Neuronal stem cell (in vitro differentiated cells): ENCODE measurements at regions not wholly inside any gene's neighbourhood (a gene's known extent, or its start where the extent isn't known, plus 50 kb on each side); places are given as distances from the start of the nearest gene placed in this dataset.

Experiments used
- DNase-seq: peaks from one replicate; pipeline ENCODE4 v3.0.0-alpha.2; 2013; ENCODE audit warnings: low spot score
- H2AFZ ChIP-seq: one replicate; pipeline ENCODE4 v1.6.1; 2013; ENCODE audit warnings: mild to moderate bottlenecking, low read length, inconsistent platforms
- H2AK5ac ChIP-seq: 2 replicates; pipeline ENCODE4 v1.6.1; 2013; ENCODE audit warnings: low read depth, mild to moderate bottlenecking, inconsistent platforms, low read length, moderate library complexity, mixed read lengths
- H2BK120ac ChIP-seq: 2 replicates; pipeline ENCODE4 v1.6.1; 2013; ENCODE audit warnings: low read depth, mild to moderate bottlenecking, inconsistent platforms, low read length, moderate library complexity, mixed read lengths
- H2BK12ac ChIP-seq: one replicate; pipeline ENCODE4 v1.6.1; 2013; ENCODE audit warnings: low read length, inconsistent platforms
- H2BK15ac ChIP-seq: 2 replicates; pipeline ENCODE4 v1.6.1; 2013; ENCODE audit warnings: mild to moderate bottlenecking, low read length, inconsistent platforms, mixed read lengths
- H2BK5ac ChIP-seq: one replicate; pipeline ENCODE4 v1.6.1; 2013; ENCODE audit warnings: inconsistent platforms, mild to moderate bottlenecking, low read length, moderate library complexity
- H3K14ac ChIP-seq: one replicate; pipeline ENCODE4 v1.6.1; 2013; ENCODE audit warnings: low read length, inconsistent platforms
- H3K18ac ChIP-seq: 2 replicates; pipeline ENCODE4 v1.6.1; 2013; ENCODE audit warnings: low read length, inconsistent platforms
- H3K23ac ChIP-seq: 2 replicates; pipeline ENCODE4 v1.6.1; 2013; ENCODE audit warnings: low read depth, mild to moderate bottlenecking, mixed read lengths, low read length, inconsistent platforms; ENCODE audit not compliant: poor library complexity
- H3K27ac ChIP-seq: replicated peaks from 3 replicates; pipeline ENCODE4 v1.5.1; 2013; ENCODE audit warnings: low read length, inconsistent platforms
- H3K27me3 ChIP-seq, 3 experiments: 2 replicates each; pipeline ENCODE4 v1.6.1; 2013; ENCODE audit warnings: low read length in 3 of 3, mild to moderate bottlenecking in 2 of 3, inconsistent platforms in 1 of 3, low read depth in 1 of 3, mixed read lengths in 1 of 3, moderate library complexity in 1 of 3; ENCODE audit not compliant: control insufficient read depth in 3 of 3, insufficient read depth in 3 of 3
- H3K36me3 ChIP-seq, 2 donors: replicated peaks in 1 of 2; 2 replicates each; pipeline ENCODE4 v1.6.1; 2013; ENCODE audit warnings: low read length in 2 of 2; ENCODE audit not compliant: control insufficient read depth in 2 of 2, insufficient read depth in 2 of 2
- H3K4ac ChIP-seq: 2 replicates; pipeline ENCODE4 v1.6.1; 2013; ENCODE audit warnings: inconsistent platforms, mild to moderate bottlenecking, low read length, moderate library complexity
- H3K4me1 ChIP-seq, 2 donors: 1 replicate in 1 of 2; 2 replicates in 1 of 2; pipeline ENCODE4 v1.6.1; 2013; ENCODE audit warnings: low read length in 2 of 2, low read depth in 1 of 2; ENCODE audit not compliant: control insufficient read depth in 2 of 2, insufficient read depth in 1 of 2
- H3K4me2 ChIP-seq: one replicate; pipeline ENCODE4 v1.6.1; 2013; ENCODE audit warnings: mild to moderate bottlenecking, low read length, inconsistent platforms; ENCODE audit not compliant: insufficient read depth, poor library complexity, severe bottlenecking
- H3K4me3 ChIP-seq, 2 donors: 2 replicates each; pipeline ENCODE4 v1.5.1; 2013; ENCODE audit warnings: low read length in 2 of 2, mild to moderate bottlenecking in 2 of 2, inconsistent platforms in 1 of 2, moderate library complexity in 1 of 2
- H3K79me1 ChIP-seq: one replicate; pipeline ENCODE4 v1.6.1; 2013; ENCODE audit warnings: low read depth, mild to moderate bottlenecking, inconsistent platforms, low read length, moderate library complexity
- H3K9ac ChIP-seq: one replicate; pipeline ENCODE4 v1.6.1; 2013; ENCODE audit warnings: mild to moderate bottlenecking, low read depth, low read length, inconsistent platforms; ENCODE audit not compliant: poor library complexity
- H3K9me3 ChIP-seq, 2 donors: replicated peaks in 1 of 2; 2 replicates each; pipeline versions ENCODE3 to v1.6.1; 2013; ENCODE audit warnings: low read length in 2 of 2, mild to moderate bottlenecking in 2 of 2, inconsistent platforms in 1 of 2, low read depth in 1 of 2, mixed read lengths in 1 of 2, moderate library complexity in 1 of 2; ENCODE audit not compliant: control insufficient read depth in 2 of 2, insufficient read depth in 1 of 2
- H4K8ac ChIP-seq: one replicate; pipeline ENCODE4 v1.6.1; 2013; ENCODE audit warnings: low read depth, mild to moderate bottlenecking, inconsistent platforms, low read length, moderate library complexity
- H4K91ac ChIP-seq: one replicate; pipeline ENCODE4 v1.6.1; 2013; ENCODE audit warnings: low read length, low read depth, mild to moderate bottlenecking, inconsistent platforms; ENCODE audit not compliant: poor library complexity
- WGBS, 2 donors: extraction: QIAGEN DNeasy Blood & Tissue Kit; methylation state at CpG; one replicate each; pipeline ENCODE4 v1.1.7; 2013; ENCODE audit warnings: missing lambda C conversion rate in 2 of 2, mixed read lengths in 1 of 2; ENCODE audit not compliant: insufficient read length in 2 of 2, insufficient replicate concordance in 1 of 2; ENCODE audit errors: extremely low coverage in 2 of 2; 5-methylcytosine and 5-hydroxymethylcytosine counted together

GRCh38 chr21:27104846-27105431 lies 138.1 kb upstream of the ADAMTS5 start:
- Histone ChIP-seq H3K27ac (no peak overlapping the region), H3K18ac (no peak overlapping the region), H4K91ac (no peak overlapping the region), H3K14ac (no peak overlapping the region), H3K27me3 (no peaks in the 10 kb centered on the region), H3K23ac (no peak overlapping the region), H3K4me1 (peaks cover 0 to 3% of the 10 kb centered on the region in 2 donors), H2BK5ac (no peak overlapping the region), H2BK12ac (no peak overlapping the region), H3K9ac (no peak overlapping the region), H3K4me2 (no peak overlapping the region), H3K4ac (no peak overlapping the region), H4K8ac (no peak overlapping the region), H3K4me3 (no peak overlapping the region), H3K79me1 (no peaks in the 10 kb centered on the region), H3K9me3 (no peaks in the 10 kb centered on the region), H2BK15ac (no peak overlapping the region), H3K36me3 (no peaks in the 10 kb centered on the region), H2AFZ (no peak overlapping the region), H2BK120ac (no peak overlapping the region), H2AK5ac (no peak overlapping the region)
- WGBS, 2 donors = no CpG with 5 or more reads among the region's 5 CpGs
- DNase-seq = no peak

GRCh38 chr21:27103768-27104167 lies 136.9 kb upstream of the ADAMTS5 start:
- Histone ChIP-seq H3K4me1 (peaks cover 0 to 3% of the 10 kb centered on the region in 2 donors), H3K36me3 (no peaks in the 10 kb centered on the region)

GRCh38 chr21:27101523-27101922 lies 134.6 kb upstream of the ADAMTS5 start:
- no peaks in the 10 kb centered on the region for H3K9me3 ChIP-seq
- H2AFZ ChIP-seq = no peak overlapping the region
- DNase-seq = no peak
- no peak overlapping the region for H2BK12ac ChIP-seq
- H3K18ac ChIP-seq = no peak overlapping the region
- H2BK120ac ChIP-seq = no peak overlapping the region
- no peaks in the 10 kb centered on the region for H3K27me3 ChIP-seq
- no peak overlapping the region for H3K9ac ChIP-seq
- H2BK5ac ChIP-seq = no peak overlapping the region
- H3K4me2 ChIP-seq = no peak overlapping the region
- no peak overlapping the region for H4K91ac ChIP-seq
- H3K4me1 ChIP-seq = peaks cover 0 to 3% of the 10 kb centered on the region in 2 donors
- H3K4ac ChIP-seq = no peak overlapping the region
- no peaks in the 10 kb centered on the region for H3K36me3 ChIP-seq
- H4K8ac ChIP-seq = no peak overlapping the region
- no peak overlapping the region for H3K14ac ChIP-seq
- no peak overlapping the region for H2AK5ac ChIP-seq
- no CpG with 5 or more reads among the region's 1 CpG for WGBS, 2 donors
- H3K4me3 ChIP-seq = no peak overlapping the region
- no peak overlapping the region for H2BK15ac ChIP-seq
- H3K27ac ChIP-seq = no peak overlapping the region
- no peaks in the 10 kb centered on the region for H3K79me1 ChIP-seq
- no peak overlapping the region for H3K23ac ChIP-seq

More at GRCh38 chr21:27103768-27104167, 136.9 kb upstream of the ADAMTS5 start:
- Histone ChIP-seq H2BK120ac (no peak overlapping the region), H3K4ac (no peak overlapping the region), H3K79me1 (no peaks in the 10 kb centered on the region), H2BK12ac (no peak overlapping the region), H3K27ac (no peak overlapping the region), H3K23ac (no peak overlapping the region), H4K91ac (no peak overlapping the region), H3K9ac (no peak overlapping the region), H4K8ac (no peak overlapping the region), H2BK15ac (no peak overlapping the region), H2AK5ac (no peak overlapping the region), H2BK5ac (no peak overlapping the region), H3K14ac (no peak overlapping the region), H2AFZ (no peak overlapping the region), H3K4me3 (no peak overlapping the region), H3K4me2 (no peak overlapping the region), H3K18ac (no peak overlapping the region), H3K9me3 (no peaks in the 10 kb centered on the region), H3K27me3 (no peaks in the 10 kb centered on the region)
- DNase-seq = no peak

GRCh38 chr21:27094184-27094948 lies 127.5 kb upstream of the ADAMTS5 start:
- Histone ChIP-seq H2BK15ac (no peak overlapping the region), H3K4me2 (no peak overlapping the region), H3K4ac (no peak overlapping the region), H3K4me1 (no peaks in the 10 kb centered on the region), H2BK120ac (no peak overlapping the region), H4K8ac (no peak overlapping the region), H3K14ac (no peak overlapping the region), H2AK5ac (no peak overlapping the region), H3K4me3 (no peak overlapping the region), H2BK5ac (no peak overlapping the region), H3K9ac (no peak overlapping the region), H2AFZ (no peak overlapping the region), H2BK12ac (no peak overlapping the region), H3K79me1 (no peaks in the 10 kb centered on the region), H4K91ac (no peak overlapping the region), H3K9me3 (no peaks in the 10 kb centered on the region), H3K27ac (no peak overlapping the region), H3K36me3 (no peaks in the 10 kb centered on the region), H3K23ac (no peak overlapping the region), H3K27me3 (no peaks in the 10 kb centered on the region), H3K18ac (no peak overlapping the region)
- DNase-seq = no peak
- no CpG with 5 or more reads among the region's 5 CpGs for WGBS, 2 donors
